Inferior parietal cortex (tissue), 1 donor: ENCODE measurements at regions not wholly inside any gene's neighbourhood (a gene's known extent, or its start where the extent isn't known, plus 50 kb on each side); places are given as distances from the start of the nearest gene placed in this dataset.
"Not testable (repeated sequence)": the region's sequence is repeated elsewhere in the genome, so short reads cannot be mapped to it uniquely, and the experiment has no call there.

ENCODE experiments used
- DNase-seq: peaks from one replicate; pipeline ENCODE4 v3.0.0-alpha.2; 2016; ENCODE audit errors: extremely low spot score

GRCh38 chr1:228611707-228612106, 123.6 kb upstream of the RHOU start:
- not testable (repeated sequence) for DNase-seq

- not testable (repeated sequence) for DNase-seq
Observed at GRCh38 chr1:228622002-228622716, 113.1 kb upstream of the RHOU start.

- DNase-seq, result not testable (repeated sequence)
Observed at GRCh38 chr1:228626481-228626880, 108.8 kb upstream of the RHOU start.

- not testable (repeated sequence) for DNase-seq
Observed at GRCh38 chr1:228632858-228633257, 102.4 kb upstream of the RHOU start.

GRCh38 chr1:228635304-228635703, 100.0 kb upstream of the RHOU start:
- not testable (repeated sequence) for DNase-seq

DNA sequence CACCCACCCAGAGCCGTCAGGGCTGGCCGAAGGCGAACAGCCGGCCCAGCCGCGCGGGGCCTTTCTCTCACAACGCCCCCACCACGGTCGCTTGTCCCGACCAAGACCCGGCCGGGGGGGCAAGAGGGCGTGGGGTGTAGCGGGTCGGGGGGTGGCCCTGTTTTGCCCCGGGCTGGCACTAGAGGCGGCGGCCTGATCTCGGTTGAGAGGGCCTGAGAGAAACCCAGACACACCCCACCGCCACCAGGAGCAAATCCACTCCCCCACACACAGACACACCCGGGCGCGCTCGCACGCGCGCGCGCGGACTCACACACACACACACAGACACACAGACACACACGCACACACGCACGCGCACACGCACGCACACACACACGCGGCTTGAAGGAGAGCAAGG, 97.8 kb upstream of the RHOU start:
- DNase-seq, result not testable (repeated sequence)

GRCh38 chr1:228646717-228647522, 88.4 kb upstream of the RHOU start:
- DNase-seq, result no peak

DNA sequence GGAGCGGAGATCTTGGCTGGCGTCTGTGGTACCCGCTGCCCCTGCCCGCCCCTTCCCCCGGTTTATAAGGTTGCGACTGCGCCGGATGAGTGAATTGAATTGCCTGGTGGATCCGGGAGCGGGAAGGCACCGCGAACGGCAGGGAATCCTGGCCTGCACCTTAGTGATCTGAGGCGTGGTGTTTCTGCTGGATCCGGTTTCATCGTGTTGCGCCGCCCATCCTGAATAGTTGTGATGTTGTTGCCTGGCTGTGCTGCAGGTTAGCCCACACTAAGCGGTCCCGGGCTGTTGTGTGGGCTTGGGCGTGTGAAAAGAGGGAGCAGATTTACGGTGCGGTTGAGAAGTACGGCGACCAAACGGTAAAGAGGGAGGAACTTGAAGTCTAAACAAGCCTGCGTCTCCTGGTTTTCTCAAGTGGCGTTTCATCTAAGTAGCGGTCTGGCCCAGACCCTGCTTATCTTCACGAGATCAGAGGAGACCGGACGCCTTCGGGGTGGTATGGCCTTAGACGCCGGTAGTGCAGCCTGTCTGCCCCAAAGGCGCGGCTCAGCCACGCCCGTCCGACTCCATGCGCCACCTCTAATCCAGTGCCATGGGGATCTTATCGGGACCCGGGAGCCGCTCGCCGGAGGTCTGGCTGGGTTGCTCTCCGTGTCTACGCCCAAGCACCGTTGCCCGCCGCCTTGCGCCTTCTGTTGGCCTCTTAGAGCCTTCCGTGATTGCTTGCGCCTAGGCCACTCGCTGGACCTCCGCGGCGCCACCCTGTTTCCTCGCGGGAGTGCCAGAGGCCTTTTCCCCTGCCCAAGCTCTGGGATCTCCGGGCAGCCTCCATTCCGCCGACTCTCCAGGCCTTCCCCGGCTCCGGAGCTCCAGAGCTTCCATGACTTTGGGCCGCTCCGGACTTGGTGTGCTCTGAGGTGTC, 87.5 kb upstream of the RHOU start:
- DNase-seq, result no peak

GRCh38 chr1:228648647-228649383, 86.5 kb upstream of the RHOU start:
- no peak for DNase-seq

DNA sequence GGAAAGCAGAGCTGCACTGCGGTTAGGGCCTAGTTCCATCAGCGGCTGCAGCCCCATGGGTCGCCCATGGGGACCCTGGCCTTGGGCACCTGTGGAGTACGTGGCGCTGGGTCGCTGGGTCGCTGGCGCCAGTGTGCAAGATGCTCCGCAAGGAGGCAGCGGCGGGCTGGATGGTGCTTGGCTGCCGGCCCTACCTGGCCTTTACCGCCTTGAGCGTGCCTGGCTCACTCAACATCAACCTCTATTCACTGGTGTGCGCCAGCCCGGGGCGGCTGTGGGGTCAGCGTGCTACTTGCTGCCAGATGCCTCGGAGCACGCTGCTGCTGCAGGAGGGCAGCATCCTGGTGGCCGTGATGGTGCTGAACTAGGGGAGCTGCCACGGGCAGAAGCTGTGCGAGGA, 85.1 kb upstream of the RHOU start:
- no peak for DNase-seq

DNA sequence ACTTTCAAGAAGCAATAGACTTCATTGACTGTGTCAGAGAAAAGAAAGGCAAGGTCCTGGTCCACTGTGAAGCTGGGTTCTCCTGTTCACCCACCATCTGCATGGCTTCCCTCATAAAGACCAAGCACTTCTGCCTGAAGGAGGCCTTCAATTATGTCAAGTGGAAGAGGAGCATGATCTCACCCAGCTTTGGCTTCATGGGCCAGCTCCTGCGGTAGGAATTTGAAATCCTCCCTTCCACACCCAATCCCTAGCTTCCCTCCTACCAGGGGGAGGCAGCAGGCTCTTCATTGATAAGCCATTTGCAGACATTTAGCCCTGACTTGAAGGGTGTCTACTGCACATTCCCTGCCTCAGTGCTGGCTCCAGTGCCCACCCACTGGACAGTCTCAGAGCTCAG, 84.3 kb upstream of the RHOU start:
- no peak for DNase-seq

DNA sequence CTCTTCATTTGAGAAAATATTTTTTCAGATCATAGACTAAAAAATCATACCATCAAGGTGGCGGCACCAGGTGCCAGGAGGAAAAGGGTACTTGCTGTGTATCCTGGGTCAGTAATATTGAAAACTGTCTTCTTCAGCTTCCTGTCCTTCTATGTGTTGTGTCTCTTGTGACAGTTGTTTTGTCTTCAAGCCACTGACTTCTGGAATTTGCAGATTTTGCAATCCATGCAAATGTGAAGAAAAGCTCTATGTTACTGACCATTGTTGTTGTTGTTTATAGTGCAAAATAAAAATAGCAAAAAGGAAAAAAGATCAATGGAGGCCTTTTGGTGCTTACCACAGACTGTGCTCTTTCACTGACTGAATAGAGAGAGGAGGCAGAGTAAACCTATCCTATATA, 83.2 kb upstream of the RHOU start:
- no peak for DNase-seq

GRCh38 chr1:228653057-228653456, 82.2 kb upstream of the RHOU start:
- not testable (repeated sequence) for DNase-seq

- DNase-seq, result no peak
Observed at GRCh38 chr1:228653748-228654147, 81.5 kb upstream of the RHOU start.

- no peak for DNase-seq
Observed at GRCh38 chr1:228655796-228656394, 79.4 kb upstream of the RHOU start.

DNA sequence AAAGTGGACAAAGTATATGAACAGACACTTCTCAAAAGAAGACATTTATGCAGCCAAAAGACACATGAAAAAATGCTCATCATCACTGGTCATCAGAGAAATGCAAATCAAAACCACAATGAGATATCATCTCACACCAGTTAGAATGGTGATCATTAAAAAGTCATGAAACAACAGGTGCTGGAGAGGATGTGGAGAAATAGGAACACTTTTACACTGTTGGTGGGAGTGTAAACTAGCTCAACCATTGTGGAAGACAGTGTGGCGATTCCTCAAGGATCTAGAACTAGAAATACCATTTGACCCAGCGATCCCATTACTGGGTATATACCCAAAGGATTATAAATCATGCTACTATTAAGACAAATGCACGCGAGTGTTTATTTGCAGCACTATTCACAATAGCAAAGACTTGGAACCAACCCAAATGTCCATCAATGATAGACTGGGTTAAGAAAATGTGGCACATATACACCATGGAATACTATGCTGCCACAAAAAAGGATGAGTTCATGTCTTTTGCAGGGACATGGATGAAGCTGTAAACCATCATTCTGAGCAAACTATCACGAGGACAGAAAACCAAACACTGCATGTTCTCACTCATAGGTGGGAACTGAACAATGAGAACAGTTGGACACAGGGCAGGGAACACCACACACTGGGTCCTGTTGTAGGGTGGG, 73.1 kb upstream of the RHOU start:
- not testable (repeated sequence) for DNase-seq

DNA sequence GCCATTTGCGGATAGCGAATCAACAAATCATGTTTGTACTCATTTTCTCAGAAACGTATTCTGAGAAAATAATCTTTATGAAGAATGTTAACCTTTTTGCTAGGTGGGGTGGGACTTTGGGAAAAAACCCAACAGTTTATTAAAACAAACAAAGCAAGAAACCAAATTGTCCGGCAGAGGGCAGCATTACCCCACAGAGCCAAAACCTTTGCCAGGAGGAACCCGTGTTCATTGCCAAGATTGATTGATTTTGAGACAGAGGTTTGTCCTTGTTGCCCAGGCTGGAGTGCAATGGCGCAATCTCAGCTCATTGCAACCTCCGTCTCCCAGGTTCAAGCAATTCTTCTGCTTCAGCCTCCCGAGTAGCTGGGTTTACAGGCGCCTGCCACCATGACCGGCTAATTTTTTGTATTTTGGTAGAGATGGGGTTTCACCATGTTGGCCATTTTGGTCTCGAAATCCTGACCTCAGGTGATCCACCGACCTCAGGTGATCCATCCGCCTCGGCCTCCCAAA, 70.8 kb upstream of the RHOU start:
- DNase-seq, result peak; percentile 93

GRCh38 chr1:228666686-228667623, 68.3 kb upstream of the RHOU start:
- no peak for DNase-seq
